Hepatocyte (in vitro differentiated cells): ENCODE measurements at regions not wholly inside any gene's neighbourhood (a gene's known extent, or its start where the extent isn't known, plus 50 kb on each side); places are given as distances from the start of the nearest gene placed in this dataset.

ENCODE experiments used
- DNase-seq: peaks from one replicate; pipeline ENCODE4 v3.0.0-alpha.2; 2016; ENCODE audit warnings: low spot score
- H2AFZ ChIP-seq: fragments of 200-600 bp; sonication (generic); 2 replicates; pipeline ENCODE4 v1.6.0; 2016; ENCODE audit warnings: antibody characterized with exemption, mild to moderate bottlenecking
- H3K27ac ChIP-seq: fragments of 200-600 bp; sonication (generic); 2 replicates; pipeline ENCODE4 v1.5.1; 2016; ENCODE audit warnings: mild to moderate bottlenecking
- H3K27me3 ChIP-seq: fragments of 200-600 bp; sonication (generic); 2 replicates; pipeline ENCODE4 v1.6.1; 2016
- H3K36me3 ChIP-seq: fragments of 200-600 bp; sonication (generic); replicated peaks from 2 replicates; pipeline ENCODE4 v1.5.1; 2016; ENCODE audit warnings: low read depth; ENCODE audit not compliant: insufficient read depth
- H3K4me1 ChIP-seq: fragments of 200-600 bp; sonication (generic); 2 replicates; pipeline ENCODE4 v1.5.1; 2016; ENCODE audit warnings: mild to moderate bottlenecking, moderate library complexity; ENCODE audit not compliant: insufficient read depth
- H3K4me2 ChIP-seq: fragments of 200-600 bp; sonication (generic); 2 replicates; pipeline ENCODE4 v1.6.0; 2016
- H3K4me3 ChIP-seq: fragments of 200-600 bp; sonication (generic); 2 replicates; pipeline ENCODE4 v1.5.1; 2016; ENCODE audit warnings: mild to moderate bottlenecking
- H3K79me2 ChIP-seq: fragments of 200-600 bp; sonication (generic); 2 replicates; pipeline ENCODE4 v1.6.0; 2017; ENCODE audit warnings: mild to moderate bottlenecking
- H3K9me2 ChIP-seq: fragments of 200-600 bp; sonication (generic); replicated peaks from 2 replicates; pipeline ENCODE4 v1.6.0; 2017; ENCODE audit warnings: mild to moderate bottlenecking; ENCODE audit not compliant: insufficient read depth
- H3K9me3 ChIP-seq: fragments of 200-600 bp; sonication (generic); 2 replicates; pipeline ENCODE4 v1.5.1; 2016; ENCODE audit warnings: low read depth, mild to moderate bottlenecking
- H4K20me1 ChIP-seq: fragments of 200-600 bp; sonication (generic); 2 replicates; pipeline ENCODE4 v1.6.0; 2016; ENCODE audit warnings: mild to moderate bottlenecking; ENCODE audit not compliant: insufficient read depth, poor library complexity, severe bottlenecking
- EZH2 ChIP-seq: fragments of 200-600 bp; sonication (generic); IDR thresholded peaks from 2 replicates; pipeline ENCODE4 v1.6.1; 2016; ENCODE audit warnings: antibody characterized with exemption, mild to moderate bottlenecking, borderline replicate concordance
- EZH2phosphoT487 ChIP-seq: fragments of 200-600 bp; sonication (generic); IDR thresholded peaks from one replicate; pipeline ENCODE4 v1.6.1; 2018; ENCODE audit warnings: antibody characterized with exemption, mild to moderate bottlenecking, low read depth, moderate library complexity; ENCODE audit not compliant: unreplicated experiment, severe bottlenecking
- WGBS: methylation state at CpG from one replicate; pipeline ENCODE4 v1.1.6; 2016; ENCODE audit warnings: low lambda C conversion rate; ENCODE audit errors: missing lambda C conversion rate; 5-methylcytosine and 5-hydroxymethylcytosine counted together
- TF ChIP-seq, protein P1 (sequence below): fragments of 200-600 bp; sonication (generic); IDR thresholded peaks from 2 replicates; pipeline ENCODE4 v1.5.1; 2016; ENCODE audit warnings: antibody characterized with exemption, mild to moderate bottlenecking; ENCODE audit not compliant: poor library complexity

DNA sequence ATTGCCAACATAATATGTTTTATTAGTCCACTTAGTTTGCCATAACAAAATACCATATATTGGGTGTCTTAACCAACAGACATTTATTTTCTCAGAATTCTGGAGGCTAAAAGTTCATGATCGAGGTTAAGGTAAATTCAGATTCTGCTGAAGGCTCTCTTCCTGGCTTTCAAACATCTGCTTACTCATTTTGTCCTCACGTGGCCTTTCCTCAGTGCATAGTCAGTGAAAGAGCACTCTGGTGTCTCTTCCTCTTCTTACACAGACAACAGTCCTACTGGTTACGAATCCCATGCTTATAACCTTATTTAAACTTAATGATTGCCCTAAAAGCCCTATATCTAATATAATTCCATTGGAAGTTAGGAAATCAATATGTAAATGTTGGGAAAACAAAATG is 479.7 kb downstream of the FSCB start:
- Histone ChIP-seq H3K79me2 (no peaks in the 10 kb centered on the region), H3K9me3 (no peaks in the 10 kb centered on the region), H3K27ac (no peak overlapping the region), H4K20me1 (no peaks in the 10 kb centered on the region), H3K4me1 (peaks cover 9% of the 10 kb centered on the region), H3K9me2 (no peaks in the 10 kb centered on the region), H2AFZ (no peak overlapping the region), H3K27me3 (no peaks in the 10 kb centered on the region), H3K4me2 (no peak overlapping the region), H3K36me3 (no peaks in the 10 kb centered on the region), H3K4me3 (no peak overlapping the region)
- 95% methylated on average over 3 of the region's 3 CpGs for WGBS
- no peak for TF ChIP-seq EZH2
- TF ChIP-seq, protein P1, sequence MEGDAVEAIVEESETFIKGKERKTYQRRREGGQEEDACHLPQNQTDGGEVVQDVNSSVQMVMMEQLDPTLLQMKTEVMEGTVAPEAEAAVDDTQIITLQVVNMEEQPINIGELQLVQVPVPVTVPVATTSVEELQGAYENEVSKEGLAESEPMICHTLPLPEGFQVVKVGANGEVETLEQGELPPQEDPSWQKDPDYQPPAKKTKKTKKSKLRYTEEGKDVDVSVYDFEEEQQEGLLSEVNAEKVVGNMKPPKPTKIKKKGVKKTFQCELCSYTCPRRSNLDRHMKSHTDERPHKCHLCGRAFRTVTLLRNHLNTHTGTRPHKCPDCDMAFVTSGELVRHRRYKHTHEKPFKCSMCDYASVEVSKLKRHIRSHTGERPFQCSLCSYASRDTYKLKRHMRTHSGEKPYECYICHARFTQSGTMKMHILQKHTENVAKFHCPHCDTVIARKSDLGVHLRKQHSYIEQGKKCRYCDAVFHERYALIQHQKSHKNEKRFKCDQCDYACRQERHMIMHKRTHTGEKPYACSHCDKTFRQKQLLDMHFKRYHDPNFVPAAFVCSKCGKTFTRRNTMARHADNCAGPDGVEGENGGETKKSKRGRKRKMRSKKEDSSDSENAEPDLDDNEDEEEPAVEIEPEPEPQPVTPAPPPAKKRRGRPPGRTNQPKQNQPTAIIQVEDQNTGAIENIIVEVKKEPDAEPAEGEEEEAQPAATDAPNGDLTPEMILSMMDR, result no peak
- TF ChIP-seq EZH2phosphoT487, result no peak
- no peak for DNase-seq

DNA sequence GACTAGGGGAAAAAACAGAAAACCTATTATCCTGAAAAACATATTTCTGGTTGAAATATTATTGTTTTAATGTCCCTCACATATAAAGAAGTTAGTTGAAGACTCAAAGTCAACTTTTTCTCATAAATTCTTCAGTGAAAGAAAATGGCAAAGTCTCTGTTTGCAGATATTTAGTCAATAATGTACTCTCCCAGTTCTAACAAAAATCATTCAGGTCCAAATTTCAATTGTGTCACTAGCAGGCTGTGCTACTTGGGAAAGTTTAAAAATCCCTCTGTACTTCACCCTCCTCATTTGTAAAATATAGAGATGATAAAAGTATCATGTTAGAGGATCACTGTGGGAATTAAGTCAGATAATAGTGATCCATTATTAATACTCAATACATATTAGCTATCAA is 496.5 kb downstream of the FSCB start:
- Histone ChIP-seq H3K9me2 (no peaks in the 10 kb centered on the region), H3K27ac (peak overlapping the region; percentile 17), H3K4me3 (no peak overlapping the region), H3K36me3 (no peaks in the 10 kb centered on the region), H4K20me1 (no peaks in the 10 kb centered on the region), H3K79me2 (no peaks in the 10 kb centered on the region), H3K4me2 (peak overlapping the region; percentile 18), H3K4me1 (no peaks in the 10 kb centered on the region), H2AFZ (no peak overlapping the region), H3K9me3 (no peaks in the 10 kb centered on the region), H3K27me3 (no peaks in the 10 kb centered on the region)
- TF ChIP-seq, protein P1, result no peak
- TF ChIP-seq EZH2 (no peak), EZH2phosphoT487 (no peak)
- DNase-seq, result no peak

DNA sequence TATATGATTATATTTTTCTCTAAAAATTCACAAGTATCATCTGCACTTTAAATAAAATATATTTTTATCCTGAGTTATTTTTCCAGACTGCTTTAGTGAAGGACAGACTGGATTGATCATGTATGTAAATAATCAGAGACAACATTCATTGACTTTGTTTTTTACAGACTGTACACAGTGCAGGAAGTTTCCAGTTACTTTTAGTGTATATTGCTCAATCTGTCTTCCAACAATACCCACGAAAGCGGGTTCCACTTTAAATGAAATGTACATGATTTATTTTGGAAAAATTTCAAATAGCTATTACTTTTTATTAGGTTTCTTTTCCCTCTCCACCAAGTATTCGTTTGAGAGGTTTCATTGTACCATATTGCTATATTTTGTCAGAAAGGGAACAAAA is 497.0 kb downstream of the FSCB start:
- H3K9me2 ChIP-seq, result no peaks in the 10 kb centered on the region
- H3K36me3 ChIP-seq, result no peaks in the 10 kb centered on the region
- peak overlapping the region; percentile 17 for H3K27ac ChIP-seq
- H3K4me1 ChIP-seq, result no peaks in the 10 kb centered on the region
- no peak for DNase-seq
- H2AFZ ChIP-seq, result no peak overlapping the region
- H3K79me2 ChIP-seq, result no peaks in the 10 kb centered on the region
- H3K27me3 ChIP-seq, result no peaks in the 10 kb centered on the region
- TF ChIP-seq EZH2phosphoT487 (no peak), EZH2 (no peak)
- TF ChIP-seq, protein P1, result no peak
- H4K20me1 ChIP-seq, result no peaks in the 10 kb centered on the region
- WGBS, result 46% methylated on average over 3 of the region's 3 CpGs
- peak overlapping the region; percentile 18 for H3K4me2 ChIP-seq
- H3K9me3 ChIP-seq, result no peaks in the 10 kb centered on the region
- no peak overlapping the region for H3K4me3 ChIP-seq

DNA sequence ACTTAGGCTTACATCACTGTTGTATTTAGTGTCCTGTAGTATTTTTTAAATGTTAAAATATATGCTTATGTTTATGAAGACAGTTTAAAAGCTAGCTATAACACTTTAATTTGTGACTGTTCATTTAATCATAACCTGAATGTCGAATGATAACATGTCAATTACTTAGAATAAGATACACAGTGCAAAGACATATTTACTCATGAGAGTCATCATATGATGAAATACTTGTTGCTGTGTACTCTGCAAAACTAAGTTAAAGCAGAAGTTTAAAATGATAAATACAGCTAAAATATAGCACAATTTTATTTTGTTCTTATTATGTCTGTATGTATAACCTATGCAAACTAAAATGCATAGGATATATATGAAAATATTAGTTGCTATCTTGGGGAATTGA is 497.4 kb downstream of the FSCB start:
- Histone ChIP-seq H3K27ac (no peak overlapping the region), H3K9me3 (no peaks in the 10 kb centered on the region)
- DNase-seq, result no peak

More for the DNA sequence above, 497.4 kb downstream of the FSCB start:
- no peaks in the 10 kb centered on the region for H3K27me3 ChIP-seq
- no peak overlapping the region for H3K4me2 ChIP-seq
- H3K36me3 ChIP-seq, result no peaks in the 10 kb centered on the region
- WGBS, result 0% methylated on average over 1 of the region's 1 CpG
- no peak overlapping the region for H3K4me3 ChIP-seq
- H3K9me2 ChIP-seq, result no peaks in the 10 kb centered on the region
- H4K20me1 ChIP-seq, result no peaks in the 10 kb centered on the region
- H2AFZ ChIP-seq, result no peak overlapping the region
- no peaks in the 10 kb centered on the region for H3K79me2 ChIP-seq
- TF ChIP-seq EZH2, result no peak
- TF ChIP-seq, protein P1, result no peak
- no peak for TF ChIP-seq EZH2phosphoT487
- no peaks in the 10 kb centered on the region for H3K4me1 ChIP-seq
